Fibroblast of the conjunctiva (primary cell): ENCODE measurements at regions not wholly inside any gene's neighbourhood (a gene's known extent, or its start where the extent isn't known, plus 50 kb on each side); places are given as distances from the start of the nearest gene placed in this dataset.
"Not testable (repeated sequence)": the region's sequence is repeated elsewhere in the genome, so short reads cannot be mapped to it uniquely, and the experiment has no call there.

Experiments
- DNase-seq: peaks from one replicate; pipeline ENCODE4 v3.0.0-alpha.2; 2010; ENCODE audit warnings: low read depth

DNA sequence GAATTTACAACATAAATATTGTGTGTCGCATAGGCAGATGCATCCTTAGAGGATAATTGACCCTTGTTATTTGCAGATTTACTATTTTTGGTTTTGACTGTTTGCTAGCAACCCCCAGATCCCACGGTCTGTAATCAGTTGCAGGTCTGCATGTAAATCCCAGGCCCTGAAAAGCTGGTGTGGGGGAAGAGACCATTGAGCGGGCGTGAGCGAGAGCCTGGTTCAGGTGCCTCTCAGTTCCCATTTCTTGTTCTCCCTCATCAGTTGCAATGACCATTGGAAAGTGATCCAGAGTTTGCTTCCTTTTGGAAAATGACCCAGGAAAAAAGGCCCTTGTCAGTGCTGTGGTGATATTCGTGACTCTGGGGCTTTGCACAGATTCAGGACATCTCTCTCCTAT, 238.9 kb downstream of the UACA start:
- no peak for DNase-seq

- no peak for DNase-seq
Measured at GRCh38 chr15:70523616-70524015, 239.7 kb downstream of the UACA start.

- DNase-seq, result no peak
Measured at GRCh38 chr15:70523192-70523591, 240.2 kb downstream of the UACA start.

GRCh38 chr15:70522323-70522966, 240.9 kb downstream of the UACA start:
- no peak for DNase-seq

DNA sequence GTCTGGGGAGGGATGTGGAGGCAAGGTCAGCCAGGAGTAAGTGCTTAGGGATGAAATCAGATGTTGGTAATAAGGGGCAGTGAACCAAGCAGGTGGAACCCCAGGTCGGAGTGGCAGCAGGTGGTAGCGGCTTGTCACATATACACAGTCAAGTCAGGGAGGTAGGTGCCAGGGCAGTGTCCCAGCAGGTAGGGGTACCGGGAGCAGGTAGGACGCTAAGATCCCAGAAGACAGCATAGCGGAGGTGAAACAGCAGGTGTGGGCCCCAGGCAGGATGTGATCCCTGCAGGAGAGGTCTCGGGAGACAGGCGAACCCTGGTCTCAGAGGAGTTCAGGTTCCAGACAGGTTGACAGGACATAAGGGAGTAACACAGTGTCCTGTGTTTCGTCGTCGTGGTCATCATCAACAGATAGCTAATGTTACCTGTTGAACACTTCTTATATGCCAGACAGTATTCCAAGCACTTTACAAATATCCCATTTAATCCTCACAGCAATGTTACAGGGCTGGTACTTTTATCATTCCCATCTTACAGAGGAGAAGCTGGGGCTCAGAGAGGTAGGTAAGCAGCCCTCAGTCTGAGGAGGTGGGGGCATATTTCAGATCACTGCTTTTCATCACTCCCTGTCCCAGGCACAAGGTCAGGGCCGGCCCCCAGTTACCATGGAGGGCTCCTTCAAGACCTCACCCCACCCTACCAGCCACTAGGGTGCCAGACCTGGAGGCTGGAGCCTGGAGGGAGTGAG, 241.6 kb downstream of the UACA start:
- no peak for DNase-seq

GRCh38 chr15:70519616-70520015, 243.7 kb downstream of the UACA start:
- DNase-seq, result no peak

DNA sequence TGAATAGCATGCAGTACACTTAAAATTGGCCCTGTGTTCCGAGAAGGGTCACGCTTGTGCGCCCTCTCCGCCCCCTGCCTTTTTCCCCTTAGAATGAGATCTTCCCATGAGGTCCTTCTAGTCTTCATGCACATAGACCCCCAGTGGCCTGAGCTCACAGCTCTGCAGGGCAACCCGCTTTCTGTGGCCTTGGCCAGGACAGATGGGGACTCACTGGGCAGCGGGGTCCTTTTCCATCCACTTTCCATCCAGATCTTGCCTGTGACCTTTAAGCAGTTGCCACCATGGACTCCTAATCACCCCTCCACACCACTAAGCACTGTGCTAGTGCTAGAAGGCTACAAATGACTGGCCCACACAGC, 244.4 kb downstream of the UACA start:
- no peak for DNase-seq

GRCh38 chr15:70518201-70519003, 245.0 kb downstream of the UACA start:
- no peak for DNase-seq

DNA sequence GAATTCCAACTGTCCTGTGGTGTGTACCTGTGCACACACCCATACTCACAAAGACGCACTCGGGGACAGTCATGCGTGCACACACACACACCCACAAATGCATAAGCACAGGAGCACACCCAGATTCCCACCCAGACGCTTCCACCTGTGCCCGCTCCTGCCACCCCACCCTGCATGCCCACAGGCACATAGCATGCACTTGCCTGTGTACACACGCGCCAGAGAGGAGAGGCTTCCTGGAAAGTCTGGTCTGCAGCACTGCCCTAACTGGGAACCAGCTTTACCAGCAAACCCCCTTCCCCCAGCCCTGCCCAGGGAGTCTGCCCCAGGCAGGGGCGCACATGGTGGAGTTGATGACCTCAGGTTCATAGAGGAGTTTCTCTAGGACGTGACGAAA, 246.2 kb downstream of the UACA start:
- DNase-seq, result no peak

DNA sequence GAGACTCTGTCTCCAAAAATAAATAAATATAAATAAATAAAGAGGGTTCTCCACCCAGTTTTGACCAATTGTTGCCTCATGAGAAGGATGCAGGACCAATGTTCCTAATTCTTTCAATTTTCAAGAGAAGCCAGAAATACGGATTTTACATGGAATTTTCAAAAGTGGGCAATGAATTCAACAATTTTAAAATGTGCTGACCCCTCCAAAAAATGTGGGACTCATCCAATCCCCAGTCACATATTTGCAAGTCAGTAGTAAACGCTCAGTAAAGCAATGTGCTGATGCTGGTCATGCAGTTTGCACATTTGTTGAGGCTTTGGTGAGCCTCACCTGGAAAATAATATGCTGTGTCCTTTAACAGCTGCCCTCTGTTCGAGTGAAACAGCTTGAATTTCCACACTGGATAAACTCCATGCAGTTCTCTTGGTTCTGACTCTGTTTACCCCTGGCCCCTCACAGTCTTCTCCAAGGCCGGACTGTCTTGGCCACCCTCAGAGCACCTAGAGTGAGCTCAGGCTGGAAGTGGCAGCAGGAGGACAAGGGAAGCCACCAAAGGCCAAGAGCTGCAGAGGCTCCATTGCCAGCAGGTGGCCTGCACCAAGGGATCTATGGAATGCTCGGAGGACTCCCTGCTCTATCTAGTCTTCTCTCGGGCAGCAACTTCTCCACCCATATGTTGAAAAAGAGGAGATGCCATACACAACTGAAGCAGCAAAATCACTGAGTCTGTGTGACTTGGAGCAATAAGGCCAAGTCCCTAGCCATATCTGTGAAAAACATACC, 246.8 kb downstream of the UACA start:
- no peak for DNase-seq

DNA sequence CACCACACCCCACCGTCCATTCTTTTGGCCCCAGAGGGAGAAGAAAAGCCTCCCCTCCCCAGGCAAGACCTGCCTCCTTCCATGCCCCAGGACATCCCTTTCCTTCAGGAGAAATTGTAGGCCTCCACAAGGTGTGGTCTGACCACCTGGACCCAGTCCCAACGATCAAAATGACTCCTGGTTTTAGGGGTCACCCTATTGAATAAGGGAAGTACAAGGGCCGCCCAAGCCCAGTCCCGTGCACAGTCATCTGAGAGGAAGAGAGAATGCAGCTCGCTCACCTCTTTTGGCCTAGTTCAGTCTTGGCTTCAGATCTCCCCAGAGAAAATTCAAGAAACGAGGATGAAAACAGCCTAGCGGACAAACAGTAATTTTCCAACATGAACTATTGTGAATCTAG, 249.1 kb downstream of the UACA start:
- DNase-seq, result no peak

- no peak for DNase-seq
Measured at GRCh38 chr15:70513819-70514218, 249.5 kb downstream of the UACA start.

DNA sequence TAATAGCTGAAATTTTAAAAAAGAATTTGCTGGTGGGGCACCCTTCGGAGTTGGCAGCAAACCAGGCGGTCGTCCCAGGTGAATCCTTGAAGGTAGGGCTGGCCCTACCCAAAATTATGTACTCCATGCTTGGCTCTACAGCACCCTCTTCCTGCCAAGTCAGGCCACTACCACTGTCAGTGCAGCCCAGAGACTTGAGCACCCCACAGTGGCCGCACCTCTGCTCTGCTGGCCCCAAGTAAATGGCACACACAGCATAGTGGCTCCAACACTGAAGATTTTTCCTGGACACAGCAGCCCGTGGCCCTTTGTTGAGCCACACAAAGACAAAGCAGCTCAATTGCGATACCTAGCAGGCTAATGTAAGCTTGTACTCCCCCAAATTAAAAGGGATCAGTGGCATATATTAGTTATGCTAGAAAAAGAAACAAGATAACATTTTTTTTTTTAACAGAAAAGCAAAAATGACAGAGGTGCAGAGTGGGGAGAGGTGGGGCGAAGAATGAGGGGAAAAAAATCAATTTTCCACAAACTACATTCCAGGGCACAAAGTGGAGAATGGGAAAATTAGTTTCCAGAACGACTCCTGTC, 250.5 kb downstream of the UACA start:
- peak; percentile 13 for DNase-seq

DNA sequence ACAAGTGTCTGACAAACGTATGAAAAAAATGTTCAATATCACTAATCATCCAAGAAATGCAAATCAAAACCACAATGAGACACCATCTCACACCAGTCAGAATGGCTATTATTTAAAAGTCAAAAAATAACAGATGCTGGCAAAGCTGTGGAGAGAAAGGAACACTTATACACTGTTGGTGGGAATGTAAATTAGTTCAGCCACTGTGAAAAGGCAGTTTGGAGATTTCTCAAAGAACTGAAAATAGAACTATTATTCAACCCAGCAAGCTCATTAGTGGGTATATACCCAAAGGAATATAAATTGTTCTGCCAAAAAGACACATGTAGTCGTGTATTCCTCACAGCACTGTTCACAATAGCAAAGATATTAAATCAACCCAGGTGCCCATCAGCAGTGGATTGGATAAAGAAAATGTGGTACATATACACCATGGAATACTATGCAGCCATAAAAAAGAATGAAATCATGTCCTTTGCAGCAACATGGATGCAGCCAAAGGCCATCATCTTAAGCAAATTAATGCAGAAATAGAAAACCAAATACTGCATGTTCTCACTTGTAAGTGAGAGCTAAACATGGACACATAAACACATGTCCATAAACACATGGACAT, 251.3 kb downstream of the UACA start:
- not testable (repeated sequence) for DNase-seq

- DNase-seq, result no peak
Measured at GRCh38 chr15:70510433-70510832, 252.9 kb downstream of the UACA start.

DNA sequence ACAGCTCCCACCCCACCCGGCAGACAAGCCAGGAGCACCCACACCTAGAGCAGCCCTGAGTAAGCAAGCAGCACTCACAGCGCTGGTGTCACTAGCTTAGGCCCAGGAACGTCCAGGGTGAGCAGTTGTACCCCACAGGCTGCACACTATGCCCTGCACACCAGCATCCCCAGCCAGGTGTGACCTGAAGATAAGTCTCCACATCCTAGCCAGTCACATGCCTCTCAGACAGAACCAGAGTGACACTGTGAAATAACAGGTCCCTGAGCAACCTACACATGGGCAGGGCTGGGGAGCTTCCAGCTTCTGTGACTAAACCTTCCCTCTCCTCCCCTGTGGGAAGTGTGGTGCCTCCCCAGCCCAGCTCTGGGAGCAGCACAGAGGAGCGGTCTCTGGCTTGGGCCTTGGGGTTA, 253.6 kb downstream of the UACA start:
- DNase-seq, result no peak

DNA sequence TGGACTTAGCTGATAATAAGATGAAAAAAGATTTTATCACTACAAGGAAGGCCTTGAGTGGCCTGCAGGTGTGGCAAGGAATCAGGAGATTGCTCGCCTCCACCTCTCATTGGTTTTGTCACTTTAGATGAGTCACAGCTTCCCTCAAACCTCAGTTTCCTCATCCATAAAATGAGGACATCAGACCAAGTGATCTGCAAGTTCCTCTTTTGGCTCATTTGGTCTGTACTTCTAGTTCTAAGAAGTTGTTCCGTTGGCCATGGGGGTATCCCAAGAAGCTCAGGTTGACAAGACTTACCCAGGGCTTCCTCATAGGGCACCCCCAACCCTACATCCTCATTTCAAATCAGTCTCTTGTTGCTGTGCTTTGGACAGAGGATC, 254.1 kb downstream of the UACA start:
- DNase-seq, result no peak

DNA sequence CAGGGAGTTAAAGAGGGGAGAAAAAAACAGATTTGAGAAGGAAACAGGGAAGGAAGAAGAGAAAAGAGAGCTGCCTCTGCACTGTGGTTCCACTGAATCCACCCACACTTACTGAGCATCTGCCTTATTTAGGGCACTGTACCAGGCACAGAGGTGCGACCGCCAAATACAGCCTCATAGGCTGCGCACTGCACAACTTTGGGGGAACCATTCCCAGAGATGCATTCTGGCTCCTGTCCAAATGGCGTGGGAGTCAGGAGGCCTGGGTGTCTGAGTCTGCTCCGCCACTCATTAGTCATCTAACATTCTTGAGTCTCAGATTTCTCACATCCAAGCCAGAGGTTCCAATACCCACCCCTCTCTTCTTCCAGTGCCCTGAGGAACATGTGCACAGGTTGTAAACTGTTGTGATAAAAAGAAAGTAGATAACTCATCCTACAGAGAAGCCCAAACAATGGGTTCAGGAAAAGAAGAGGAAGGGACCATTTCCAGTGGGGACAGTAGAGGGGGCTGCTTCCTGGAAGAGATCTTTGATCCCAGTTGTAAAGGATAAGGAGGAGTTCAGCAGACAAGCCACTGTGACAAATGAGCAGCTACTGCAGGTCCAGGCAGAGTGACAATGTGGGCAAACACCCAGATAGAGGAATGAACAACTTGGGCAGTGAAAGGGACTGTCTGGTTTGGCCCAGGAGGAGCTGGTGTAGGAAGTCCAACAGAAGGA, 254.6 kb downstream of the UACA start:
- peak; percentile 66 for DNase-seq

DNA sequence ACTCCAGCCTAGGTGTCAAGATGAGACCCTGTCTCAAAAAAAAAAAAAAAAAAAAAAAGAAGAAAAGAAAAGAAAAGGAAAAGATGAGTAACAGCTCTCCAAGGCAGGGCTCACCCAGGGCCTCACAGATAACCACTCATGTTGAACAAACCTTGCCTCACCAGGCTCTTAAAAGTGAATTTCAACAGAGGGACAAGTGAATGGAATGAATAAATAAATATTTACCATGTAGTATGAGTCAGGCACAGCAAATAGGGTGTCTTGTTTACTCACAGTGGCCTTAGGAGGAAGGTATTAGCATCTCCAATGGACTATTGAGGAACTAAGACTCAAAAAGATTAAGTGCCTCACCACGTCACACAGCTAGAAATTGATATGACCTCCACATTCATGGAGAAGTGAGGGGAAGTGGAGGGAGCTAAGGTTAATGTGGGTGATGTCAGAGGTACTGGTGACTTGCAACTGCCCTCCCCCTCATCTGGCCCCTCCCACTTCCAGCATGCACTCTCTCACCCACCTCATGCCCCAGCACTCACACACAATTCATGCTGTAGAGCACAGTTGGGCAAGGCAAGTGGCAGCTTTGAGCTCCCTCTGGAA, 255.5 kb downstream of the UACA start:
- no peak for DNase-seq
